ENCODE measurements at regions not wholly inside any gene's neighbourhood (a gene's known extent, or its start where the extent isn't known, plus 50 kb on each side); places are given as distances from the start of the nearest gene placed in this dataset.
"Not testable (repeated sequence)": the region's sequence is repeated elsewhere in the genome, so short reads cannot be mapped to it uniquely, and the experiment has no call there.

DNA sequence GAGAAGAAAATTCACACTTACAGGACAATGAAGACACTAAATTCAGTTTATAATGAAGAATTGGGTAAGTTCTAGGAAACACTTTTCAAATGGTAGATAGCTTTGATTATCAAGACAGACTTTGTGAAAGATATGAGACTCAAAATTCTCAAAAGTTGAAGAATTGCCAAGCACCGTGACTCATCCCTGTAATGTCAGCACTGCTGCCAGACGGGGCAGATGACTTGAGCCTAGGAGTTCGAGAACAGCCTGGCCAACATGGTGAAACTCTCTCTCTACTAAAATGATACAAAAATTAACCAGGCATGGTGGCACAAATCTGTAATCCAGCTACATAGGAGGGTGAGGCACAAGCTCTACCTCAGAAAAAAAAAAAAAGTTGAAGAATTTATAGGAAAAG, 1820.1 kb upstream of the LRRTM1 start:
- no peak for DNase-seq (ENCODE audit: low read depth in 2 of 2)

GRCh38 chr2:82120654-82121053, 1816.1 kb upstream of the LRRTM1 start:
- no peak for DNase-seq (ENCODE audit: low read depth in 2 of 2)

DNA sequence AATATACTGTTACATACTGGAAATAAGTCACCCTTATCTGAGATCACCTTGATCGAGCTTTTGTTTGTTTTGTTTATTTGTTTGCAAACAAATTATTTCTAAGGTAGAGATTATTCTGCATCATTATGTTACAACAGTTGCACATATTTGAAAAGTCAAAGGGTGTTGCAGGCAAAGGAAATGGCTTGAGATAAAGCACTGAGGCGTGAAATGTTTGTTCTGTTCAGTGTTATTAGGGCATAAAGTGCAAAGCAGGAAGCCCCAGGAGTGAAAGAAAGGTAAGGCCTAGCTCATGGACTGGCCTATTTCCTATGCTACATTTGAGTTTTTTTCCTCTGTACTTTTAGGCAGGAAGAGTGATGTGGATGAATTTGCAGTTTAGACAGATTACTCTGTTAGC, 1815.6 kb upstream of the LRRTM1 start:
- no peak for DNase-seq (ENCODE audit: low read depth in 2 of 2)

DNA sequence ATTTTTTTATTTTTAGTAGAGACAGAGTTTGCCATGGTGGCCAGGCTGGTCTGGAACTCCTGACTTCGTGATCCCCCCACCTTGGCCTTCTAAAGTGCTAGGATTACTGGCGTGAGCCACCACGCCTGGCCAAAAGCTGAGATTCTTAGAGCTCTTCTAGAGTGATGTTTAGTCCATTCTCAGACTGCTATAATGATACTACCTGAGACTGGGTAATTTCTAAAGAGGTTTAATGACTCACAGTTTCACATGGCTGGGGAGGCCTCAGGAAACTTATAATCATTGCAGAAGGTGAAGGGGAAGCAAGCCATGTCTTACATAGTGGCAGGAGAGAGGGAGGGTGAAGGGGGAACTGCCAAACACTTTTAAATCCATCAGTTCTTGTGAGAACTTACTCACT, 1804.9 kb upstream of the LRRTM1 start:
- no peak for DNase-seq (ENCODE audit: low read depth in 2 of 2)

DNA sequence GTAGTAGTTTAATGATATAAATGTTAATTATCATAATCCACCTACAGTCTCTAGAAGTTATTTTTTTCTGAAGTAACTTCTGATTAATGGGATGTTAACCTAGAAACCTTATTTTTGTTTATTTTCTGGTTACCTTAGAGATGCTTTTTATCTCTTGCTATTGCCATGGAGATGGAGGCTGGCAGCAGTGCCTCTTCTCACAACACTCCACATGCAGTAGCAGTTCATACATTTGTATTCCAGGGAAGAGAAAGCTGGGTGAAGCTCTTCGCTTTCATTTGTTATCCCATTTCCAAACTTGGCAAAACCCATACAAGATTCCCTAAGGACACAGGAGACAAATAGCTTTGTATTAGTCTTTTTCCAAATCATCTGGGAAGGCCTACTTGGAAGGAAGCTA, 1794.1 kb upstream of the LRRTM1 start:
- no peak for DNase-seq (ENCODE audit: low read depth in 2 of 2)

- DNase-seq (ENCODE audit: low read depth in 2 of 2) = no peak
Observed at GRCh38 chr2:82089518-82089917, 1785.0 kb upstream of the LRRTM1 start.

- no peak for DNase-seq (ENCODE audit: low read depth in 2 of 2)
Observed at GRCh38 chr2:82084679-82085392, 1780.3 kb upstream of the LRRTM1 start.

DNA sequence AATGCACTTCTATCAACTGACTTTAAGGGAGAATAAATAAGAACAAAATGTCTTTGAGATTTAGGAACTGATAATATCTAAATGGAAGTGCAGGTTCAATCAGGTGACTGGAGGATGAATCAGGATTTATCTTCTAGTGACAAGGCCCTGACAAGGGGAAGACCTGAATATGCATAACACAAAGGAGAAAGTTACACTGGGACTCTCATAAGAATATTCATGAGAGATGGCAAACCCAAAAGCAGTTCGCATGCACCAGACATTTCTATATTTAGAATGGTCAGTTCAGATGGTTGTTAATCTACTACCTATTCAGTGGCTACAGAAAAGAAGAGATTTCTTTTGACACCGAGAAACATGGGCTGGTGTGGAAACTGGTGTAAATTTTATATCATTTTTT, 1771.3 kb upstream of the LRRTM1 start:
- DNase-seq (ENCODE audit: low read depth in 2 of 2) = no peak

DNA sequence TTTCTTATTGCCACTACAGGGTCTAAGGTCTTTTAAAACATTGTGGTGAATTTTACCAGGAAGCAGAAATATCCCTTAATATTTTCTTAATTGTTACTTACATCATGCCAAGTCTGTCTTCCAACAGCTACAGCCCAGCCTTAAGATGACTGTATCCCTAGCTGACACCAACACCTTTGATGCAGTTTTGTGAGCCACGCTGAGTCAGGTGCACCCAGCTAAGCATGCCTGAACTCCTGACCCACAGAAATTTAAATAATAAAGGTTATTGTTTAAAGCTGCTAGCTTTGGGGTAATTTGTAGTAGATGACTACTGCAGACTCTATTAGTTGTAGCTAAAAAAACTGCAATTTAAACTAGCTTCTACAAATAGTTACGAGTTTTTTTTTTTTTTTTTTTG, 1757.9 kb upstream of the LRRTM1 start:
- DNase-seq (ENCODE audit: low read depth in 2 of 2) = no peak

GRCh38 chr2:82055846-82056245, 1751.3 kb upstream of the LRRTM1 start:
- DNase-seq (ENCODE audit: low read depth in 2 of 2) = no peak

GRCh38 chr2:82043867-82044266, 1739.3 kb upstream of the LRRTM1 start:
- no peak for DNase-seq (ENCODE audit: low read depth in 2 of 2)

GRCh38 chr2:82027921-82028615, 1723.5 kb upstream of the LRRTM1 start:
- no peak for DNase-seq (ENCODE audit: low read depth in 2 of 2)

GRCh38 chr2:82023710-82024109, 1719.2 kb upstream of the LRRTM1 start:
- no peak for DNase-seq (ENCODE audit: low read depth in 2 of 2)

DNA sequence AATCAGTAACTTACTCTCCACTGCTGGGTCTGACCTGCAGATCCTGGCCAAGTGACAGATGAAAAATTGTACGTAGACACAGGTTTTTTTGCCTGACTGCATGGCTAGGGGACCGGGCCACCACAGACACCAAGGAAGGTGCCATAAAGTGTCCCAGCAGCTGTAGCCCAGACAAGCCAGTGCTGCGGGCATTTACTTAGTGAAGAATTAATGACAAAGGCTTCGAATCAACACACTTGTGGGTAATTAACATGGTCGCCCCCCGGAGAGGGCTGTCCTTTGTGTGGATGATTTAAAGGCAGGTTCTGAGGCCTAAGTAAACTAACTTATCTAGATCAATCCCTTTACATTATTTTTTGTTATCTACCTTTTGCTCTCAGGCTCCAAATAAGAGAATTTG, 1709.1 kb upstream of the LRRTM1 start:
- DNase-seq (ENCODE audit: low read depth in 2 of 2) = no peak

- DNase-seq (ENCODE audit: low read depth in 2 of 2) = no peak
Observed at GRCh38 chr2:82007071-82007664, 1702.6 kb upstream of the LRRTM1 start.

DNA sequence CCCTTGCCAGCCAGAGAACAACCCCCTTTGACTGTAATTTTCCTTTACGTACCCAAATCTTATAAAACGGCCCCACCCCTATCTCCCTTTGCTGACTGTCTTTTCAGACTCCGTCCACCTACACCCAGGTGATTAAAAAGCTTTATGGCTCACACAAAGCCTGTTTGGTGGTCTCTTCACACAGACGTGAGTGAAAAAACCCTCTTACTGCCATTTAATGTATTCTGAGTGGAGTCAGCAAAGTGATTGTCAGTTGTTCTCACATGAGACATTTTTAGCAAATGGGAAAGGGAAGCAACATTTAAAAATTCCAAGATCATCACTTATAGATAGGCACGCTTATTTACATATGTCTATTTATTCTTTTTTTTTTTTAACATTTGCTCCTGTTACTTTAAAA, 1701.3 kb upstream of the LRRTM1 start:
- not testable (repeated sequence) for DNase-seq (ENCODE audit: low read depth in 2 of 2)

GRCh38 chr2:82001614-82002013, 1697.1 kb upstream of the LRRTM1 start:
- DNase-seq (ENCODE audit: low read depth in 2 of 2) = no peak

GRCh38 chr2:82000606-82001005, 1696.1 kb upstream of the LRRTM1 start:
- DNase-seq (ENCODE audit: low read depth in 2 of 2) = no peak

- DNase-seq (ENCODE audit: low read depth in 2 of 2) = no peak
Observed at GRCh38 chr2:81996332-81996731, 1691.8 kb upstream of the LRRTM1 start.

DNA sequence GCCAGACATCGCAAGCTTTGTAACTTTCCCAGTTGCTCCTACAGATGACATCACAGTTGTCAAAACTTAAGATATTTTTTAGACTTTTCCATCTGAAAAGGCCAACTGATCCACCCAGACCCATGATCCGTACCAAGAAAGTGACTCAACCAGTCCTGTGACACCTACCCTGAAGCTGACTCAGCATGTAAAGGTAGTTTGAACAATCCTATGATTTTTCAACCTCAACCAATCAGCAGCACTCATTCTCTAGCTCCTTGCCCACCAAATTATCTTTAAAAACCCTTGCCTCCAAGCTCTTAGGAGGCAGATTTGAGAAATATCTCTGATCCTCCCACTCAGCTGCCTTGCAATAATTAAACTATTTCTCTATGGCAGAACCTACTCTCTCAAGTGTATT, 1686.7 kb upstream of the LRRTM1 start:
- no peak for DNase-seq (ENCODE audit: low read depth in 2 of 2)

DNA sequence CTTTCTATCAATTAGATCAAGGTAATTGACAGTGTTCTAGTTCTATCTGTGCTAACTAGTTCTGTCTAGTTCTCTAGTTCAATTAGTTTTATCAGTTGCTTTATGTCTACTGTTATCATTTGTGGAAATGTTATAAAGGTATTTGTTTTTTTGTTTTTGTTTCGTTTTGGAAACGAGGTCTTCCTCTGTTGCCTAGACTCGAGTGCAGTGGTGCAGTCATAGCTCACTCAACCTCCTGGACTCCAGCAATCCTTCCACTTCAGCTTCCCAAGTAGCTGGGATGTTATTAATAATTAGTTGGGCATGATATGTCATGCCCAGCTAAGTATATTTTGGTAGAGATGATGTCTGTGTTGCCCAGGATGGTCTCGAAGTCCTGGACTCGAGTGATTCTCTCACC, 1682.8 kb upstream of the LRRTM1 start:
- no peak for DNase-seq (ENCODE audit: low read depth in 2 of 2)

DNA sequence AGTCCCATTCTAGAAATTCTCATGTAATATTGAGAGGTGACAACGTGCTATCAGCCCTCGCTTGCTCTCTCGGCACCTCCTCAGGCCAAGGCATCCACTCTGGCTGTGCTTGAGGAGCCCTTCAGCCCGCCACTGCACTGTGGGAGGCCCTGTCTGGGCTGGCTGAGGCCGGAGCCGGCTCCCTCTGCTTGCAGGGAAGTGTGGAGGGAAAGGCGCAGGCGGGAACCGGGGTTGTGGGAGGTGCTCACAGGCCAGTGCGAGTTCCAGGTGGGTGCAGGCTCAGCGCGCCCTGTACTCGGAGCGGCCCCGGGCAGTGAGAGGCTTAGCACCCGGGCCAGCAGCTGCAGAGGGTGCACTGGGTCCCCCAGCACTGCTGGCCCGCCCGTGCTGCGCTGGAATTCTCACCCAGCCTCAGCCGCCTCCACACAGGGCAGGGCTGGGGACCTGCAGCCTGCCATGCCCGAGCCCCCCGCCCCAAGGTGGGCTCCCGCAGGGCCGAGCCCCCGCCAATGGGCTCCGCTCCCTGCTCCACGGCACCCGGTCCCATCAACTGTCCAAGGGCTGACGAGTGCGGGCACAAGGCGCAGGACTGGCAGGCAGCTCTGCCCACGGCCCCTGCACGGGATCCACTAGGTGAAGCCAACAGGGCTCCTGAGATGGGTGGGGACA, 1680.6 kb upstream of the LRRTM1 start:
- no peak for DNase-seq (ENCODE audit: low read depth in 2 of 2)

- DNase-seq (ENCODE audit: low read depth in 2 of 2) = no peak
Observed at GRCh38 chr2:81981585-81981984, 1677.0 kb upstream of the LRRTM1 start.

All from stimulated activated CD8-positive, alpha-beta memory T cell treated with anti-CD3 and anti-CD28 coated beads, Interleukin-2, amount 100 ng/mL, for 48 hours (primary cell).